NOMO-1 (cell line): ENCODE measurements at regions not wholly inside any gene's neighbourhood (a gene's known extent, or its start where the extent isn't known, plus 50 kb on each side); places are given as distances from the start of the nearest gene placed in this dataset.

Experiments
- DNase-seq, 2 experiments: peaks; one replicate each; lab custom pipeline; 2025; ENCODE audit not compliant: unreplicated experiment in 2 of 2; lab: John Stamatoyannopoulos, UW

DNA sequence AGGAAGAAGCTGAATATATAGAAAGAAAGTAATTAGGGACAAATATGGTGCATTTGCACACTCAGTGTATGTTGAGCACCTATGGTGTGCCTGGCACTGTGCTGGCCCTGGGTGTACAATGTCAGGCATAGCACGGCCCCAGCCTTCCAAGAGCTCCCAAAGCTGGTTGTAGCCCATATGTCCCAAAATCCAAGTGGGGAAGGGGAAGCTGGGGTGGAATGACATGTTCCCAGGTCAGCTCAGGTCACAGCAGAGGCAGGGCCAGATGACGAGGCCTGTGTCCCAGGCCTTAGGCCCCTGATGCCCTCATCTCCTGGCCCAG is 170.0 kb downstream of the VEGFA start:
- DNase-seq: no peak

DNA sequence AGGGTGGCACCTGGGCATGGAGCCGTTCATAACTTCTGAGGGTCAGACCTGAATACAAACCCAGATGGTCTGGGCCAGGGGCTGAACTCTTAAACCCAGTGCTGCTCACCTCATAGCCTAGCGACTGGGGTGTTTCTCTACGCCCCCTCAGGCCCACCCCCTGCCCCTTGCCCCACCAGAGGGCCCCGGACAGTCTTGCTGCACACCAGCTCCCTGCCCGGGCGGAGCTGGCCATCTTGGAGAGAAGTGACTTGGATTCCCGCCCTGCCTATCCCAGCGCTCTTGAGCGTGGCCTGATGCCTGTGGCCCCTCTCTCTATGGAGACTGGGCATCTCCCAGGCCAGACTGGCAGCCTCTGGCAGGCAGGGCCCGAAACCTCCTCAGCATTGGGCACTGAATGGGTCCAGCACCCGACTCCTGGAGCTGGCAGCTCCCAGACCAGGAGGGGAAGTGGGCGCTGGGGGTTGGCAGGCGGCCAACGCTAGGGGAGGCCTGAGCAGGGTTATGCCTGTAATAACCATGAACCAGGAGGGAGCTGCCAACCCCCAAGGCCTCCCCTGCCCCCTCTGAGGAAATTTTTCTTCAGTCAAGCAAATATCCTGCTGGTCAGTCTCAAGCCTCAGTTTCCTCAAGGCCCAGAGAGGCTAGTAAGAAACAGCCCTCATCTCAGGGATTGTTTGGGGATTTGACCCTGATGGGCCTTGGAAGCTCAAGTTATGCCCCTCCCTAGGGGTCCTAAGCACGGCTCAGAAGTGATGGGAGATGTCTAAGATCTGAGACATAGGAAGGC is 169.5 kb downstream of the VEGFA start:
- no peak for DNase-seq

DNA sequence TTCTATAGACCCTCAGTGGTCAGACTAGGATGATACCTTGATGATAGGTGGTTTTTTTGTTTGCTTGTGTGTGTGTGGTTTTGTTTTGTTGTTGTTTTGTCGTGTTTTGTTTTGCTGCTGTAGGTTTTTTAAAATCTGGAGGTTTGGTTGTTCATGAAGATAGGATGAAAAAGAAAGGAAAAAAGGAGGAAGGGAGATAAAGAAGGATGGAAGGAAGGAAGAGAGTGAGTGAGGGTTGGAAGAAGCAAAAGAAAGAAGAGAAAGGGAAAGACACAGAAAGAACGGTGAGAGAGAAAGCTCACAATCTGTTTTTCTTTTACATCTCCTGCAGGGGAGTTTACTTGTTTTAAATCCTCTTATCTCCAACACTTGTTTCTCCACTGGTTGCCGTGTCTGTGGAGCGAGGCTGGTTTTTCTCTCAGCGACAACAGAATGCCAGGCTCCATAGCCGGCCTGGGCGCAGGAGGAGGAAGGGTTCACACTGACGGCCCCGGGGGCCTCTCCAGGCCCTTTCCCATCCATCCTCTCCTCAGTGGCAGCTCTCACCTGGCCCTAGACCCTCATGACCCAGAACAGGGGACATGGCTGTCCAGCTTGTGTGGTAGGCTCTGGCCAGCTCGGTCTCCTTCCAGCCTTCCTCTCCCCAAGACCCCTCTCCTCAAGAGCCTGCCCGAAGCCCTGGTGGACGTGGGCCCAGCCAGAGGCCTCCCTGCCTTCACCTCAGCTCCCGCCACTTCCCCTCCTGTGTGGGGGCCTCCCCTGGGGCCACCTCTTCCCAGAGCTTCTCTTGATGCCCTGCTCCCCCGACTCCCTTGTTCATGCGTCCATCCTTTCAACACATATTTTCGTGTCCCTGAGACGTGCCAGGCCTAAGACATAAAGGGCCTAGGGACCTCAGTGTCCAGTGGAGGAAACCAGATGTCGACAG is 168.4 kb downstream of the VEGFA start:
- DNase-seq: no peak

DNA sequence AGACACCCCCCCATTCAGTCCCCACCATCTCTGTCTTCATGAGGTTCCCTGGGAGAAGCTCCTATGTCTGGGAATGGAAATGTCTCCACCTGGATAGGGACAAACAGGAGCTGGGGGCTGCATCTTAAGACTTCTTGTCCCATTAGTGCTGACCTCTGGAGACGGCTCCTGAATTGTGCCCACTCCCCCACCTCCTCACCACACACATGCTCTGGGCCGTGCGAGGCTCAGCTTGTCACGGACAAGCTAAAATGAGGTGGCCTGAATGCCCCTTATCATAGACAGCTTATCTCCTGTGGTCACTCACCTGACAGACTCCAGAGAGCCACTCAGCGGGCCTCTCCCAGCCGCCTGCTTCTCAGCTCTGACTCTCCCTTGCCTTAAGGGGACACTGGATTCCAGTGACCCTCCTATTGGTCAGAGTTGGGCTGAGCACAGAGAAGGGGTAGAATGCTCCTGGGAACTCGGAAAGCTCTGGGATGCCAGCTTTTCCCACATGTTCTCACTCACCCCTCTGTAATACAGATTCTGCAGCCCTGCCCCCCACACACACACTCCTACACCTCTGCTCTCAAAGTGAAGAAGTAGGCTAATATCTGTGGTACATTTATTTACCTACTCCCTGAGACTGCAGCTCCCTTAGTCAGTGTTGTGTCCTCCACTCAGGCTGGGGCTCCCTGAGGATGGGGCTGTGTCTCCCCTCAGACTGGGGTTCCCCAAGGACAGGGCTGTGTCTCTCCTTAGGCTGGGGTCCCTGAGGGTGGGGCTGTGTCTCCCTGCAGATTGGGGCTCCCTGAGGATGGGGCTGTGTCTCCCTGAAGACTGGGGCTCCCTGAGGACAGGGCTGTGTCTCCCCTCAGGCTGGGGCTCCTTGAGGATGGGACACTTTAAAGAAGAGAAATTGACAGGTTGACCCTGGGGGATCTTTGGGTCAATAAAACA is 167.5 kb downstream of the VEGFA start:
- no peak for DNase-seq

DNA sequence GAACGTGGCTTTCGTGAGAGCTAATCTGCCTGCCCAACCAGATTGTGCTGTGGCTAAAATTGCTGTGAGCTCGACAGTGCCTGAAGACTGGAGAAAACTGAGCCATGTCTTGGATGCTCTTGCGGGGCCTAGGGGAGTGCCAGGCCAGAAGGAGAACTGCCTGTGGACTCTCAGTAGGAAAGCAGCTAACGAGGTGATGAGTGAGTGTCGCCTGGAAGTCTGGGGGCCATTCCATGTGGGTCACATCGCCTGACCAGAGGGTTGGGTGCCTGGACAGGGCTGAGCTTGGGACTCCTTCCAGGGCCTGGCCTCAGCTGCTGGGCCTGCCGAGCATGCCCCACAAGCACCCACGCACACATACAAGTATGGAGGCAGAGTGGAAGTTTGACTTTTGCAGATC is 166.5 kb downstream of the VEGFA start:
- no peak for DNase-seq

DNA sequence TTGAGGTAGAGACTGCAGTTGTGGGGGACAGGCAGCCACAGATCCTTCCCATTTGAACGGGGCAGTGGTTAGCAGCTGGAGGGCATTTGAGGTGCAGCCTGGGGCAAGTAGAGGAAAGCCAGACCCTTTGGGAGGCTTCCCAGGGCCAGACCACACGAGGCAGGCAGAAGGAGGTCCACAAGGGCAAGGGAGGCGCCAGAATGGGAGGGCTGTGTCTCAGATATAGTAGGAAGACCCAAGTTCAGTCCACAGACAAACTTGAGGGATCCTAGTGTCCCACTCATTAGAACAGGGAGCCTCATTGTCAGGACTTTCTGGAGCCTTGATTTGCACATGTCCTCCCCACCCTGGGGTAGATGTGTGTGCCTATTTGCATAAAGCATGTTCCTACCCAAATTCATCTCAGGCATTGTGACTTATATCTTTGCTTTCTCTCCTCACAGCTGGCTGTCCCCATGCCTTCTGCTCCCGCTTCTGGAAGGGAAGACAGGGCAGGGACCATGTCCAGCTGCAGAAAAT is 166.0 kb downstream of the VEGFA start:
- DNase-seq: no peak

DNA sequence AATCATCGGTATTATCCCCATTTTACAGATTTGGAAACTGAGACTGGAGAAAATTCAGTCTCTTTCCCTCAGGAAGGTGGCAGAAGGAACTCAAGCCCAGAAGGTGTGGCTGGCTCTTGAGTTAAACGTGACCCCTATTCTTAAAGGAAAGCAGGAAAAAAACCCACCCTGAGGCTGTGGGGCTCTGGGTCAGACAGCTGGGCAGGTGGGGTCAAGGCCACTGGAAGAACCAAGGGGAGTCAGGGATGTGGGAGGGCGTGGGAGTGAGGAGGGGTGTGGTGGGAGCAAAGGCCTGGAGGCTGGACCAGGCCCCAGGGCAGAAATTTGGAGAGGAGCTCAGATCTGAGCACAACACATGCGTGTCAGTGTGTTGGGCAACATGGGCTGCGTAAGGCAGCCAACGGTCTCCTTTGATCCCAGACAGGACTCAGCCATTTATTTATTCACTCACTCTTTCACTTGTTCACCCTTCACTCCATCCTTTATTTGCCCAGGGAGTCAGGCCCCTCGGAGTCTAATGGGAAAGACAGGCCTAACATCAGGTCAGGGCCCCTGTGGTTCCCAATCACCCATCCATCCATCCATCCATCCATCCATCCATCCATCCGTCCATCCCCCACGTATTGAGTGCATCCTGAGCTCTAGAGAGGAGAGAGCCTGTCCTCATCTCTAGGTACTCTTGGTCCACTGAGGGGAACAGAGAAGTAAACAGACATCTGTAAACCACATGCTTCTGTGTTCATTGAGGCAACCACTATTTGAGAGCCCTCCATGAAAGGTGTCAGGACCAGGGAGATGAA is 165.0 kb downstream of the VEGFA start:
- no peak for DNase-seq

DNA sequence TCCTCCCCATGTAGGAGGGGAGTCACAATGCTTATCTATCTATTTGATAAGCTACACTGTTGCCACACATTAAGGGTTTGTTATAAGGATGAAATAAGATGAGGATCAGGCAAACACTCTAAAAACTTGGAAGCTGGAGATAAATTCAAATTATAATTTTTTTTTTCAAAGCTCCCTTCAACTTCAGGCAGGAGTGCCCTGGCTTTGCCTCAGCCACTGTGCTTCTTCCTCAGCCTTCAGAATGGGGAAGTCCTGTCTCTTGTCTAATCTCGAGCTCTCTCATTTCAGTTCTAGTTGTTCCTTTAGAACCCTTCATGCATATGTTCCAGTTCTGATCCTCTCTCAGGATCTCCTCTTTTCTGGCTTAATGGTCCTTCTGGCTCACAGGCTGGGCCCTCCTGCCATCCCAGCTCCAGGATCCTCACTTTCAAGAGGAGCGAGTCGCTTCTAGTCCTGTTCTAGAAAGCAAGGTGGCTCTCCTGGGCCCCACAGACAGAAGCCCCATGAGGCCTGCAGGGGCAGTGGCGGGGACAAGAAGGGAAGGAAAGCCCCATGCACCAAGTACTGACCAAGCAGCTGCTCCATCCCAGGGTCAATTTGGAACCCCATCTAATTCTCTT is 164.3 kb downstream of the VEGFA start:
- peak; percentile 22 to 57 for DNase-seq

DNA sequence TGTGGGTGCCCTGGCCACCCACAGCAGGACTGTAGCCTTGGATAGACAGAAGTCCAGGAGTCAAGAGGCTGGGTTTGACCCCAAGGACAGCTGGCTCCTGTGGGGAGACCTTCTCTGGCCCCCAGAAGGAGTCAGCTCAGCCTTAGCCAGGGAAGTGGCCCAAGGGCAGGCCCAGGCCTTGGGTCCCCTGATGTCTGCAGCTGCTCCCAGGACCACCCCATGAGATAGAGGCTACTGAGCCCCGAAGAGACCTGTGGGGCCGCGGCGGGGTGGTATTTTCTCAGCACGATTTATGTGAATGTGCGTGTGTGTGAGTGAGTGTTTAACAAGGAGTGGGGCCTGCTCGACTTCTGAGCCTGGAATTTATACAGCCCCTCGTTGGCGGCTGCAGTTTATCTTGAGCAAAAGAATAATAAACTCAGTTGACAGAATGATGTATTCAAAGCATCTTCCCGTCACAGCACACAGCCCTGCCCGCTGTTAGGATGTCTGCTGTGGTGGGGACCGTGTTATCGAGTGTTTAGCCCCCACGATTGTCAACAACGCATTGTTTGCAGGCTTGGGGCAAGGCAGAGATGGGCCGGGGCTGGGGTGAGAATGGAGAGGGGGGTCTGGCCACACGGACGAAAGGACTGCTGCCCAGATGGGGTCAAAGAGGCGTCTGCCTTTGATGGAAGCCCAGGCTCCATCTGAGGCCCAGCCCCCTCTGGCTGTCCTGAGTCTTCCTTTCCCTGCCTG is 163.3 kb downstream of the VEGFA start:
- no peak for DNase-seq

DNA sequence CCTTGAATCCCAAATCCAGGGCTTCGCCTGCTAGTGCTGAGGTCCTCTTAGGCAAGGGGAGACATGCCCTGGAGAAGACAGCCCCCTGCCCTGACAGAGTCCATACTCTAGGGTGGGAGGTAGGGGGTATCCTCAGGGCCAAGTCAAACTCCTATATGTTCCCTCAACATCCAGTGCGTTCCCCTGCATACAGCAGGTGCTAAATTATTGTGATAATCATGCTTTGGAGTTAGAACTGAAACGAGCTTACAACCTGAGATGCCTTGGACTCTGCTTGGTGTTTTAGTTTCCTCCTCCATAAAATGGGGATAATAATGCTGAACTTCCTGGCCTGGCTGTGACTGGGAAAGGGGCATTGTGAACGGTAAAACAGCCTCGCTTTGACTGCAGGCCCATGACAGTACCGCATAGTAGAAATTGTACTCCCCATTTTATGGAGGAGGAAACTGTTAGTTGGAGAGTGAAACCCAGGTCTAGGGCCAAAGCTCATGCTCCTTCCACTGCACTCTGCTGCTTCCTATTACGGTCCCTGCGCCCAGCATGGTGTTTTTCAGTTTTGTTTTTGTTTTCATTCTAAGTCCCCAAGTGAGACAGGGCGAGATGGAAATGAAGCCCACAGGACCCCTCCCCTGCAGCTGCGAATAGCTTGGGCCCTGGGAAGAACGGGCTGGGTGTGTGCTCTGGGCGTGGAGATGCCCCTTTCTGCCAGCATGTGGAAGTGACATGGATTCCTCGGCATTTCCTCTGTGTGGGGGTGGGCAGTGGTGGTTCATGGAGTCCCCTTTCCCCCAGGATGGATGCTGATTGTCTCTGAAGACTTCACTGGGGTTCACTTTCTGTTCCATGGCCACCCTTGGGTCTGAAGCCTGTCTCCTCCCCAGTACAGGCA is 162.5 kb downstream of the VEGFA start:
- DNase-seq: no peak

DNA sequence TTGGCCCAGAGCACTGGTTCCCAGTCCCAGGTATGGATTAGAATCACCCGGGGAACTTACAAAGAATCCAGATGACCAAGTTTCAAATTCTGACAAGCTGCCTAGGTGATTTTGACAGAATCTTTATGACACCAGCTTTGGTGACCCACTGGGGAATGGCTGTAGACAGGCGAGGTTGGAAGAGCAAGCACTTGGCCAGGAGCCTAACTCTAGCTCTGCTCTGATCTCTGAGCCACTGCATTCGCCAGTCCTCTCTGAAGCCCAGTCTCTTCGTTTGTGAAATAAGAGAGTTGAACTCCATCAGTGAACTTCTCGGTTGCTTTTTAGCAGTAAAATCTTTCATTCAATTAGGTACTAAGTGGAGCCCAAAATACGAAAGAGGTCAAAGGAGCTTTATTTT is 161.2 kb downstream of the VEGFA start:
- DNase-seq: no peak

DNA sequence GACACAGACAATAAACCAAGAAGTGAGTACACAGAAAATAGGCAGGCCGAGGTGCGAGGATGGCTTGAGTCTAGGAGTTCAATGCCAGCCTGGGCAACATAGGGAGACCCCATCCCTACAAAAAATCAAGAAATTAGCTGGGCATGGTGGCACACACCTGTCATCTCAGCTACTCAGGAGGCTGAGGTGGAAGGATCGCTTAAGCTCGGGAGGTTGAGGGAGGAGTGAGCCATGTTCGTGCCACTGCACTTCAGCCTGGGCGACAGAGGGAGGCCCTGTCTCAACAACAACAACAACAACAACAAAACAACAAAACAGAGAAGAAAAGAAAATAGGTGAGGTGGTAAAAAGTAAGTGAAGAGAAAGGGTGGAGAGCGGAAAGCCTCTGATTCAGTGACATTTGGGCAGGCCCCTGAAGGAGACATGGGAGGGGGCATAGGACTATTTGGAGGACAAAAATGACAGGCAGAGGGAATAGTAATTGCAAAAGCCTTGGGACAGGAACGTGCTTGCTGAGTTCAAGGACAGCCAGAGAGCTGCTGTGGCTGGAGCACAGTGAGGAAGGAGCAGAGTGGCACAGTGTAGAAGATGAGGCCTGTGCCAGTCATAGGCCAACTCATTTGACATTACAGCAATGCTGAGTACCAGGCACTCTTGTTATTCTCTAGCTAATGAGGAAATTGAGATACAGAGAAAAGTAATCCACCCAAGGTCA is 160.6 kb downstream of the VEGFA start:
- no peak for DNase-seq

DNA sequence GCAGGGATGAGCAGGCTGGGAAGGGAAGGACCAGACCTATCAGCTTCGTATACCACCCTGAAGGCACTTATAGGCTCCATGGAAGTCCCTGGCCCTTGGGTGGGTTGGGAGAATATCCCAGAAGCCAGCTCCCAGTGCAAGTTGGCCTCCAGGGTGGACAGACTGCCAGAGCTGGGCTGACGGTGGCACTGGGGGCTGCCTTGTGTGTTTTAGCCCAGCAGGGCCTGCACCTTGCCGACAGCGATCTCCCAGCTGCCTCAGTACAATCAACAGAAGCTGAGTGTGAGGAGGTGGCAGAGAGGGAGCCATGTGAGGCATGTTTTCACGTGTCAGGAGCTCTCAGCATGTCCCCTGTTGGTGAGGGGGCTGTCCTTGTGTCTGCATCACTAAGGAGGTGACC is 159.5 kb downstream of the VEGFA start:
- DNase-seq: no peak

DNA sequence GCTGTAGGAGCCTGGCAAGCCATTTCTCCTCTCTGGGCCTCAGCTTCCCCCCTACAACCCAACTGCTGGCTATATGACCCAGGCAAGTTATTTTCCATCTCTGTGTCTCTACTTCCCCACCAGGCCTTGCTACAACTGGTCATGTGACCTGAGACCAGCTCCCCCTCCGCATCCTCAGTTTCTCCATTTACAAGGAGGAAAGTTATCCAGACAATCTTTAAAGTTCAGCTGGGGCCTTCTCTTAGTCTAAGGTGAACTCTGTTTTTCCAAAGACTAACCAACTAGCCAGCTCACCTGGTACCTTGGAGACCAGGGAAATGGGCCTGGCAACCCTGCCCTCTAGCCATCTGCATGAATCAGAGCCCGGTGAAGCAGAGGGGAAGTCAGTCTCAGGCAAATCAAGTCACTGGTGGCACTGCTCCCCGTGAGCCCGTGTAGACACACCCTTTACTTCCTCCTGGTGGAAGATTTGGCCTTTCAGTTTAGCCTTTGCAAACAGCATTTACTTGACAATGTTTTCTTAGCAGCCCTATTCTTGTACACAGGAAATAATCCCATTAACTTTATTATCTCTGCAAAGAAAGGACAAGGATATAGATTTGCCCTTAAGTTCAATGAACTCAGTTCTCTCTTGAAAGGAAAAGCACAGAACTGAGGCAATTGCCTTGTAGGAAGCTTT is 157.7 kb downstream of the VEGFA start:
- DNase-seq: peak; percentile 60 to 79

DNA sequence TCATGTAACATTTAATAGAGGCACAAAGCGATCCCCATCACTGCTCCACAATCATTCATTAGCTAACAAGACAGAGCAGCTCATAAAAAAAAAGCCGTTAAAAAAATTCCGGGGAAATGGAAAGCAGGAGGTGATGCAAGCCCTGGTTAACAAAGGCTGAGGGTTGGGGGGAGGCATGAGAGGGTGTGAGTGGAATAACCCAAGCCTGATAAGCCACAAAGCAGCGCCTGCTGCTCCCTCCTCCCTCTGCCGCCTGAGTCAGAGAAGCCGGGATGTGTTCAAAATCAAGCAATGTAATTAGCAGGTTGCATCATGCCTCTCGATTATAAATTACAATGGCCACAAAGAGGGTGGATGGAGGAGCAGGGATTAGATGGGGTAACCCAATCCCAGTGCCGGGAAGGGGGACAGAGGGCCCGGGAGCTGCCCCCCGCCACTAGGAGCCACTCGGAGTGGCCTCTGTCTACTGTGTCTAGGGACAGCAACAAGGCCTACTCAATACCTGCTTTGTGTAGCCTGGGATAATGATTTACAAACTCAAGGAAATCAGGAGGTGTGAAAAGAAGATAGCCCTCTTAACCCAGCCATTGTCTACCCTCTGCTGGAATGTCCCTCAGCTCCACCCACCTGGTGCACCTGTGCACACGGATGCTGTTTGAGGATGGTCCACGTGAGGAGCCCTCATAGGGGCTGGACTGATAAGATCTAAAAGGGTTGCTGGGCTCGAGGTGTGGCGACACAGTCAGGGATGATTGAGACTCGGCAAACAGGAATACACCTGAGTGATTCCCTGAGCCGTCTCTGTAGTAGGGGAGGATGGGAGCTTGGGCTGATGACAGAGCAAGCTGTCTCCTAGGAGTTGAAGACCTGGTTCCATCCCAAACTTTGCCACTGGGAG is 156.9 kb downstream of the VEGFA start:
- DNase-seq: peak; percentile 91 to 93
